Upper lobe of right lung (tissue), 1 donor: ENCODE measurements at regions not wholly inside any gene's neighbourhood (a gene's known extent, or its start where the extent isn't known, plus 50 kb on each side); places are given as distances from the start of the nearest gene placed in this dataset.

Experiments
- ATAC-seq: fragments of 200-7000 bp; cut with Tn5 transposase; one replicate; pipeline ENCODE4 v1.9.1; 2020; ENCODE audit warnings: mild to moderate bottlenecking, moderate library complexity
- DNase-seq: peaks from one replicate; pipeline ENCODE4 v3.0.0-alpha.2; 2020
- H3K27ac ChIP-seq: fragments of 200-600 bp; one replicate; pipeline ENCODE4 v1.8.0; 2022
- H3K27me3 ChIP-seq: fragments of 200-600 bp; one replicate; pipeline ENCODE4 v1.8.0; 2022; ENCODE audit warnings: mild to moderate bottlenecking
- H3K36me3 ChIP-seq: fragments of 200-600 bp; one replicate; pipeline ENCODE4 v1.8.0; 2022
- H3K4me1 ChIP-seq: fragments of 200-600 bp; one replicate; pipeline ENCODE4 v1.8.0; 2022
- H3K4me3 ChIP-seq: fragments of 200-600 bp; one replicate; pipeline ENCODE4 v1.8.0; 2022; ENCODE audit warnings: mild to moderate bottlenecking
- H3K9me3 ChIP-seq: fragments of 200-600 bp; one replicate; pipeline ENCODE4 v1.8.0; 2022
- CTCF ChIP-seq: fragments of 200-600 bp; IDR thresholded peaks from one replicate; pipeline ENCODE4 v1.8.0; 2022; ENCODE audit warnings: antibody characterized with exemption
- intact Hi-C: fragments of 100-400 bp; cut with DNase I; formaldehyde crosslinking; loops from one replicate; pipeline ENCODE4 v1.11.0; 2022
- donor health status: DM: no; HTN: yes; CAD: no; lungs with severe emphysema.

- ATAC-seq (no peak), DNase-seq (no peak)
- Histone ChIP-seq H3K36me3 (no peaks in the 10 kb centered on the region), H3K4me1 (no peaks in the 10 kb centered on the region), H3K27me3 (no peaks in the 10 kb centered on the region), H3K4me3 (no peak overlapping the region), H3K27ac (no peak overlapping the region), H3K9me3 (no peaks in the 10 kb centered on the region)
- TF ChIP-seq CTCF, result no peak
- intact Hi-C loops, result no loop called here
Observed at GRCh38 chr5:53817183-53817582, 256.7 kb downstream of the NDUFS4 start.

DNA sequence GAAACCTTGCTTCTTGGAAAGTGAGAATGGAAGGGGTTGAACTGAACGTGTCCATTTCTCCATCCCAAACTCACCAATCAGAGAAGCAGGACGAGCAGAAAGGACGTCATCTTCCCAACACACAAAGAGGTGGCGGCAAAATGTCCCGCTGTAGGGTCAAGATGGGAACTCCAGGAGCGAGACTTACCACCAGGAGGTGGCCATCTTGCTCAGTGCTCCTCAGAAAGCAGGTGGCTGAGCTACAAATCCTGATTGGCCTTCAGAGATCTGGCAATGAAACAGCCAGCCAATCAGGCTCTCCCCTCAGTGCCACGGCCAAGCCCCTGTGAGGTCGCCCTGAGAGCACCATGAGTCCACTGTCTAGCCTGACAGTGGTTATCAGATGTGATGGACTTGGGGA lies 259.0 kb downstream of the NDUFS4 start:
- no peak for DNase-seq
- no peaks in the 10 kb centered on the region for H3K36me3 ChIP-seq
- H3K4me3 ChIP-seq, result no peak overlapping the region
- intact Hi-C loops, result no loop called here
- H3K9me3 ChIP-seq, result no peaks in the 10 kb centered on the region
- H3K27ac ChIP-seq, result no peak overlapping the region
- no peak for TF ChIP-seq CTCF
- no peak for ATAC-seq
- H3K4me1 ChIP-seq, result no peaks in the 10 kb centered on the region
- H3K27me3 ChIP-seq, result no peaks in the 10 kb centered on the region

GRCh38 chr5:53820119-53820801 lies 259.8 kb downstream of the NDUFS4 start:
- intact Hi-C loops, result no loop called here
- Histone ChIP-seq H3K36me3 (no peaks in the 10 kb centered on the region), H3K4me3 (no peak overlapping the region), H3K27me3 (no peaks in the 10 kb centered on the region), H3K4me1 (no peaks in the 10 kb centered on the region), H3K27ac (no peak overlapping the region), H3K9me3 (no peaks in the 10 kb centered on the region)
- ATAC-seq (no peak), DNase-seq (no peak)
- no peak for TF ChIP-seq CTCF

- Histone ChIP-seq H3K27me3 (no peaks in the 10 kb centered on the region), H3K27ac (no peak overlapping the region), H3K36me3 (no peaks in the 10 kb centered on the region), H3K4me1 (no peaks in the 10 kb centered on the region), H3K9me3 (no peaks in the 10 kb centered on the region), H3K4me3 (no peak overlapping the region)
- no peak for TF ChIP-seq CTCF
- DNase-seq, result no peak
- ATAC-seq, result no peak
- intact Hi-C loops, result no loop called here
Observed at GRCh38 chr5:53820802-53821171, 260.3 kb downstream of the NDUFS4 start.

DNA sequence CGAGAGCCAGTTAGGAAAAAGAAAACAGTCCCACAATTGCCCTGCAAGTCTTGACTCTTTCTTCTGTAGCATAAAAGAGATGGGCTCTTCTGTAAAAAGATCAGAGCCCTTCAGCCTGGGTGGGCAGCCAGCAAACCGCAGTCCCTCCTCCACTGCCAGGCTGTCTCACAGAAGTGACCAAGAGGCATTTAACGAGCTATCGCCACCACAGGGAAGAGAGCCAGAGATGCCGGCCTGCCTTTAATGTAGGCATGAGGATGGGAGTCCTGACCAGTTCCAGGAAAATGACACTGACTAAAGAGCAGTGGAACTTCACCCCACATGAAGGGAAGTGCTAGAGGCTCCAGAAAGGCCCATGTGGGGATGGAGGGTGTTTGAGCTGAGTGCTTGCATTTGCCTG lies 264.6 kb downstream of the NDUFS4 start:
- no peaks in the 10 kb centered on the region for H3K9me3 ChIP-seq
- no peaks in the 10 kb centered on the region for H3K27me3 ChIP-seq
- no peak for ATAC-seq
- intact Hi-C loops, result no loop called here
- TF ChIP-seq CTCF, result no peak
- no peak overlapping the region for H3K27ac ChIP-seq
- no peak for DNase-seq
- no peaks in the 10 kb centered on the region for H3K36me3 ChIP-seq
- no peaks in the 10 kb centered on the region for H3K4me1 ChIP-seq
- no peak overlapping the region for H3K4me3 ChIP-seq

DNA sequence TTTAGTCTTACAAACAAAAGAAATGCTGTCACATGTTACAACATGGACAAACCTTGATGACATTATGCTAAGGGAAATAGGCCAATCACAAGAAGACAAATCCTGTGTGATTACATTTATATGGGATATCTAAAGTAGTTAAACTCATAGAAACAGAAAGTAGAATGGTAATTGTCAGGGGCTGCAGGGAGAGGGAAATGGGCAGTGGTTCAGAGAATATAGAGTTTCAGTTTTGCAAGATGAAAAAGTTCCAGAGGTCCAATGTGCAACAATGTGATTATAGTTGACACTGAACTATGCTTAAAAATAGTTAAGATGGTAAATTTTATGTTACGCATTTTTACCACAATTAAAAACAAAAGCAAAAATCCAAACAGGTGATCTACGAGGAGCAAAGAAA lies 265.5 kb downstream of the NDUFS4 start:
- ATAC-seq (no peak), DNase-seq (no peak)
- intact Hi-C loops, result no loop called here
- Histone ChIP-seq H3K4me3 (no peak overlapping the region), H3K4me1 (no peaks in the 10 kb centered on the region), H3K36me3 (no peaks in the 10 kb centered on the region), H3K27me3 (no peaks in the 10 kb centered on the region), H3K9me3 (no peaks in the 10 kb centered on the region), H3K27ac (no peak overlapping the region)
- TF ChIP-seq CTCF, result no peak
